ENCODE measurements at regions not wholly inside any gene's neighbourhood (a gene's known extent, or its start where the extent isn't known, plus 50 kb on each side); places are given as distances from the start of the nearest gene placed in this dataset.

DNA sequence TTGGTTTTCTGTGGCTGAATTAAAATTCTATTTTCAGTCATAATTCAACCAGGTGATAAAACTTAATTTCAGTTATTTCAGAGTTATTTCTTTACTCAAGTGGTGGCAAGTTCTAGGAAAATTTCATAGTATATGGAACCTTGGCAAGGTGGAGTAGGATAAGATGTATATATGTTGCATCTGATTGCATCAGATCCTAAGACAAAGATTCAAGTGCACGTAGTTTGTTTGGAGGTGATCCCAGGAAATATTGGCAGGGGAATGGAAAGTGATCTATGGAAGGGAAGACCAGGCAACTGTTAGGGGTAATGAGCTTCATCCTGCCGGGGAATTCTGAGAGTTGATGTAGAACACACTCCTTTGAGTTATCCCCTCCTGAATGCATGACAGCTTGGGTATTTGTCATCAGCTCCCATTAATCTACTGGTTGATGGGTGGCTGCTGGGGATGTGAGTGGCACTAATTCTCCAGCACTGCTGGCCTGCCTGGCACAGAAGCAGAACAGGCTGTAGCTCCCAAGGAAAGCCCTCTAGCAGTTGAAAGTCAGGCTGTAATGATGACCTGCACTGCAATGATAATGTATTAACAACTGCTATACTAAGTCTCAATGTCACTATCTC lies 52.2 kb upstream of the TOM1L1 start:
- TF ChIP-seq, protein P1, sequence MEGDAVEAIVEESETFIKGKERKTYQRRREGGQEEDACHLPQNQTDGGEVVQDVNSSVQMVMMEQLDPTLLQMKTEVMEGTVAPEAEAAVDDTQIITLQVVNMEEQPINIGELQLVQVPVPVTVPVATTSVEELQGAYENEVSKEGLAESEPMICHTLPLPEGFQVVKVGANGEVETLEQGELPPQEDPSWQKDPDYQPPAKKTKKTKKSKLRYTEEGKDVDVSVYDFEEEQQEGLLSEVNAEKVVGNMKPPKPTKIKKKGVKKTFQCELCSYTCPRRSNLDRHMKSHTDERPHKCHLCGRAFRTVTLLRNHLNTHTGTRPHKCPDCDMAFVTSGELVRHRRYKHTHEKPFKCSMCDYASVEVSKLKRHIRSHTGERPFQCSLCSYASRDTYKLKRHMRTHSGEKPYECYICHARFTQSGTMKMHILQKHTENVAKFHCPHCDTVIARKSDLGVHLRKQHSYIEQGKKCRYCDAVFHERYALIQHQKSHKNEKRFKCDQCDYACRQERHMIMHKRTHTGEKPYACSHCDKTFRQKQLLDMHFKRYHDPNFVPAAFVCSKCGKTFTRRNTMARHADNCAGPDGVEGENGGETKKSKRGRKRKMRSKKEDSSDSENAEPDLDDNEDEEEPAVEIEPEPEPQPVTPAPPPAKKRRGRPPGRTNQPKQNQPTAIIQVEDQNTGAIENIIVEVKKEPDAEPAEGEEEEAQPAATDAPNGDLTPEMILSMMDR (IDR thresholded peaks at IDR 0.05): no peak
- no peak for TF ChIP-seq POLR2A (IDR thresholded peaks at IDR 0.05)

Measured in right lobe of liver (tissue), 4 donors.